ENCODE measurements at regions not wholly inside any gene's neighbourhood (a gene's known extent, or its start where the extent isn't known, plus 50 kb on each side); places are given as distances from the start of the nearest gene placed in this dataset.

DNA sequence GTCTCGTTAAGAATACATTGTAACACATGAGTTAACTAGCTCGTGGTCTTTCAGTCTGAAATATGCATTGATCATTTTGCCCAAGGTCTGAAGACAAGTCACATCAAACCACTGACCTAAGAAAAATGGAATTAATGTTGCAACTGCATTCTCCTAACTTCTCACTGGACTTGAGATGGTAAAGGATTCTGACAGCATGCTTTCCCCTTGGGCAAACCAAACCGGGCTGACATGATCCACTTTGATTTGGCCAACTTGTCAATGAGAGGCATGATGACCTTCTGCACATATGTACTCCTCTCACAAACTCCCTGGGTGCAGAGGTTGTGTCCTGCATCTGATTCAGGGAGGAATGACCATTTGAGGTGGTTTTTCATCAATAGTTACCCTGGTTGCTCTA lies 1982.5 kb upstream of the PIK3C3 start (continued):
- TF ChIP-seq FOXA1 (IDR thresholded peaks at IDR 0.05): no peak

DNA sequence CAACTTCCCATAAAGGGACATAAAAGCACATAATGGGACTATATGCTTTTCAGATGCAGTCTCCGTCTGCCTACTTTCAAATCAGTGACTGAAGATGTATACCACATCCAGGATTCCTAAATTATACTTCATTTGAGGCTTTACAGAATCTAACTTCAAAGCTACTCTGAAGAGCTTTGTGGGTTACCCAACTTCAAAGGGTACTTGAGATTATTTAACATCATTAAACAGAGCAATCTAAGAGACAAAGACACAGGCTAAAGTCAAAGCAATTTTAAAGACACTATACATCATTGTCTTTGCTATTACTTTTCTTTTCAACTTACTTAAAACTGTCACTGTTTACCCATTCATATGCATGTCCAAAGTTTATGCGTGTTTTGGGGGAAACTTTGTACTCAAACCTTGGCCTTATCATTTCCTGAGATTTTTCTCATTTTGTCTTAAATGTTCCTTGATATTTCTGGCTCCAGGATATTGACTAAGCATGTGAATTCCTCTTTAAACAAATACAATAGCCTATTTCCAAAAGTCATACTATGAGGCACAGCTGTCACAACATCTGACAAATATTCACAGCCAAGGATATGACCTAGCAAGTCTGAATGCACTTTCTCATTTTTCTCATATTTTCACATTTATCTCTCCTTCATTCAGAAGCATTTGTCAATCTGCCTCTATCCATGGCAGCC lies 1985.1 kb upstream of the PIK3C3 start:
- no peak for DNase-seq (ENCODE audit: low spot score)
- Histone ChIP-seq H3K27me3 (ENCODE audit: control insufficient read depth in 4 of 4, insufficient read depth in 4 of 4, low read length in 3 of 4) (no peaks in the 10 kb centered on the region), H3K4me3 (ENCODE audit: low read depth in 1 of 3, low read length in 3 of 3) (no peak overlapping the region), H3K36me3 (ENCODE audit: control insufficient read depth in 4 of 4, insufficient read depth in 3 of 4, low read depth in 1 of 4, low read length in 3 of 4) (no peaks in the 10 kb centered on the region), H3K4me1 (ENCODE audit: control insufficient read depth in 4 of 4, insufficient read depth in 4 of 4, low read length in 3 of 4) (no peaks in the 10 kb centered on the region), H3K9me3 (ENCODE audit: control insufficient read depth in 4 of 4, low read length in 3 of 4) (no peaks in the 10 kb centered on the region), H3K9ac (ENCODE audit: low read depth in 1 of 2, low read length in 2 of 2) (no peak overlapping the region), H3K27ac (ENCODE audit: low read depth in 1 of 2, low read length in 2 of 2) (no peak overlapping the region)
- WGBS: 52% methylated on average over 2 of the region's 2 CpGs
- TF ChIP-seq ATF3 (IDR thresholded peaks at IDR 0.05) (no peak), RXRA (IDR thresholded peaks at IDR 0.05) (no peak), FOXA1 (IDR thresholded peaks at IDR 0.05) (no peak), EGR1 (IDR thresholded peaks at IDR 0.05; ENCODE audit: low read depth in 2 of 2) (no peak), NR2F2 (IDR thresholded peaks at IDR 0.05) (no peak), RAD21 (IDR thresholded peaks at IDR 0.05) (no peak), HNF4A (conservative IDR thresholded peaks at IDR 0.05) (no peak), TAF1 (conservative IDR thresholded peaks at IDR 0.05) (no peak), SP1 (IDR thresholded peaks at IDR 0.05) (no peak), JUND (IDR thresholded peaks at IDR 0.05) (no peak), REST (IDR thresholded peaks at IDR 0.05) (no peak), HNF4G (IDR thresholded peaks at IDR 0.05) (no peak), YY1 (IDR thresholded peaks at IDR 0.05) (no peak), GABPA (IDR thresholded peaks at IDR 0.05 in 1 of 2, conservative IDR thresholded peaks at IDR 0.05 in 1 of 2) (no peak)
- TF ChIP-seq, protein P1, sequence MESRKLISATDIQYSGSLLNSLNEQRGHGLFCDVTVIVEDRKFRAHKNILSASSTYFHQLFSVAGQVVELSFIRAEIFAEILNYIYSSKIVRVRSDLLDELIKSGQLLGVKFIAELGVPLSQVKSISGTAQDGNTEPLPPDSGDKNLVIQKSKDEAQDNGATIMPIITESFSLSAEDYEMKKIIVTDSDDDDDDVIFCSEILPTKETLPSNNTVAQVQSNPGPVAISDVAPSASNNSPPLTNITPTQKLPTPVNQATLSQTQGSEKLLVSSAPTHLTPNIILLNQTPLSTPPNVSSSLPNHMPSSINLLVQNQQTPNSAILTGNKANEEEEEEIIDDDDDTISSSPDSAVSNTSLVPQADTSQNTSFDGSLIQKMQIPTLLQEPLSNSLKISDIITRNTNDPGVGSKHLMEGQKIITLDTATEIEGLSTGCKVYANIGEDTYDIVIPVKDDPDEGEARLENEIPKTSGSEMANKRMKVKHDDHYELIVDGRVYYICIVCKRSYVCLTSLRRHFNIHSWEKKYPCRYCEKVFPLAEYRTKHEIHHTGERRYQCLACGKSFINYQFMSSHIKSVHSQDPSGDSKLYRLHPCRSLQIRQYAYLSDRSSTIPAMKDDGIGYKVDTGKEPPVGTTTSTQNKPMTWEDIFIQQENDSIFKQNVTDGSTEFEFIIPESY (IDR thresholded peaks at IDR 0.05): no peak
- TF ChIP-seq, protein P2, sequence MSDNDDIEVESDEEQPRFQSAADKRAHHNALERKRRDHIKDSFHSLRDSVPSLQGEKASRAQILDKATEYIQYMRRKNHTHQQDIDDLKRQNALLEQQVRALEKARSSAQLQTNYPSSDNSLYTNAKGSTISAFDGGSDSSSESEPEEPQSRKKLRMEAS (IDR thresholded peaks at IDR 0.05): no peak
- TF ChIP-seq, protein P3, sequence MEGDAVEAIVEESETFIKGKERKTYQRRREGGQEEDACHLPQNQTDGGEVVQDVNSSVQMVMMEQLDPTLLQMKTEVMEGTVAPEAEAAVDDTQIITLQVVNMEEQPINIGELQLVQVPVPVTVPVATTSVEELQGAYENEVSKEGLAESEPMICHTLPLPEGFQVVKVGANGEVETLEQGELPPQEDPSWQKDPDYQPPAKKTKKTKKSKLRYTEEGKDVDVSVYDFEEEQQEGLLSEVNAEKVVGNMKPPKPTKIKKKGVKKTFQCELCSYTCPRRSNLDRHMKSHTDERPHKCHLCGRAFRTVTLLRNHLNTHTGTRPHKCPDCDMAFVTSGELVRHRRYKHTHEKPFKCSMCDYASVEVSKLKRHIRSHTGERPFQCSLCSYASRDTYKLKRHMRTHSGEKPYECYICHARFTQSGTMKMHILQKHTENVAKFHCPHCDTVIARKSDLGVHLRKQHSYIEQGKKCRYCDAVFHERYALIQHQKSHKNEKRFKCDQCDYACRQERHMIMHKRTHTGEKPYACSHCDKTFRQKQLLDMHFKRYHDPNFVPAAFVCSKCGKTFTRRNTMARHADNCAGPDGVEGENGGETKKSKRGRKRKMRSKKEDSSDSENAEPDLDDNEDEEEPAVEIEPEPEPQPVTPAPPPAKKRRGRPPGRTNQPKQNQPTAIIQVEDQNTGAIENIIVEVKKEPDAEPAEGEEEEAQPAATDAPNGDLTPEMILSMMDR (IDR thresholded peaks at IDR 0.05; ENCODE audit: low read depth, low read length, missing input control): no peak

All from liver (tissue), 8 donors.